ENCODE measurements at regions not wholly inside any gene's neighbourhood (a gene's known extent, or its start where the extent isn't known, plus 50 kb on each side); places are given as distances from the start of the nearest gene placed in this dataset.

DNA sequence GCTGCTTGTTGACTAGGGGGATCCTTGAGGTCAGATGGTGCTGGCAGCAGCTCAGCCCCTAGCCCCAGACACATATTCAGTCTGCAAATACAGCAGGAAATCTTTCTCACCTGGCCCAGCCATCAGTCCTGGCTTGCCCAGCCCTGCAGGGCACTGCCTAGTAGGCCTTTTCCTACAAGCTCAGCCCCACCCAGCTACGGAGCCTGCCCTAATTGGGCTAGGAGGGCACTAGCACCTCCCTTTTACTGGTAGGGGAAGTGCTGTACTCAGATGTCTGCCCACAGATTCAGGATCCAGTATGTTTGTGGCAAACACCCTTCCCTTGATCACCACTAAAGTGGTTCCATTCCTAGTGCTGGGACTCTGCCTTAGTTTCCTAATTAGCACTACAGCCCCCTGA is 257.1 kb upstream of the CADM1 start:
- H3K27ac Mint-ChIP-seq, result no peak overlapping the region
- H3K4me3 Mint-ChIP-seq, result no peak overlapping the region
- H3K9me3 Mint-ChIP-seq, result no peaks in the 10 kb centered on the region

DNA sequence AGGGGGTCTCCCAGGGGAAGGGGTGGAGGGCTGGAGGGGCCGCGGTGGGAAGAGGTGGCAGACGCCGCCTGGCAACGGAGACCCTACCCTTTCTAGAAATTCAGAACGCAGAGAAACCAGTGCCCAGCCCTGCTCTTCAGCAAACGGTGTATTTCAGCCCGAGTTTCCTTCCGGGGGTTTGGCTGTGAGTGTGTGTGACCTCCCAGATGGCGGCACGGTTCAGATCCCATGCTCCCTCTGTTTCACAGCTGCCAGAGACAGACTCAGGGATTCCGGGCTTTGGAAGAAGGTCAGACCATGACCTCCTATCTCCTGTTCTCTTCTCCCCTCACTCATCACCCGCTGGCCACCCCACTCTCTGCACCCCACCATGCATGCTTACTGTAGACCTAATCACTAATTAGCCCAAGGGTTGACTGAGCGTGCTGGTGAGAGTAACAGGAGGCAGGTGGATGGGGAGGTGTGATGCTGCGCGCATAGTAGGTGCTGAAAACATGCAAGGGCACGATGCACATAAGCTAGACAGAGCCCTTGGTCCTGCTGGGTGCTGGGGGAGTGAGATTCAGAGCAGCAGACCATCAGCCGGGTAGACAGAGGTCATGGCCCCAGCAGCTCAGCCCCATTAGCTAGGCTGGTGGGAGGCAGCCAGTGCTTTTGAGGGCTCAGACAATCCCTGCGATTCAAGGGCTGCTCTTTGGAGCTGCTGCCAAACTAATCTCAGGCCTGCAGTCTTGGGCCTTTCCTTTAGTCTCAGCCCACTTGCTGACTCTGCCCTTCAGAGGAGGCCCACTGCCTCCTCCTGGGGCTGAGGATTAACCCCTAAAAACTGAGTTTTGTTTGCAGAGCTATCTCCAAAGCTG is 256.5 kb upstream of the CADM1 start:
- H3K4me1 Mint-ChIP-seq (ENCODE audit: low read depth in 2 of 2), result peaks cover 0 to 8% of the 10 kb centered on the region in 2 donors
- H3K9me3 Mint-ChIP-seq, result no peaks in the 10 kb centered on the region
- DNase-seq (no peak), ATAC-seq (replicated peaks) (no peak)
- H3K36me3 Mint-ChIP-seq (ENCODE audit: insufficient read depth), result no peaks in the 10 kb centered on the region
- H3K4me3 Mint-ChIP-seq, result peak overlapping the region in 1 of 2 donors; percentile 32
- no peak overlapping the region for H3K27ac Mint-ChIP-seq
- peaks cover 44 to 55% of the 10 kb centered on the region in 2 donors for H3K27me3 Mint-ChIP-seq

More for the DNA sequence above, 257.1 kb upstream of the CADM1 start:
- Mint-ChIP-seq H3K4me1 (ENCODE audit: low read depth in 2 of 2) (peaks cover 0 to 8% of the 10 kb centered on the region in 2 donors), H3K36me3 (ENCODE audit: insufficient read depth) (no peaks in the 10 kb centered on the region), H3K27me3 (peaks cover 42 to 52% of the 10 kb centered on the region in 2 donors)
- DNase-seq (no peak), ATAC-seq (replicated peaks) (no peak)

- H3K36me3 Mint-ChIP-seq (ENCODE audit: insufficient read depth), result no peaks in the 10 kb centered on the region
- H3K27ac Mint-ChIP-seq, result peak overlapping the region in 1 of 2 donors; percentile 51
- ATAC-seq (replicated peaks) (no peak), DNase-seq (no peak)
- no peaks in the 10 kb centered on the region for H3K9me3 Mint-ChIP-seq
- H3K4me3 Mint-ChIP-seq, result no peak overlapping the region
- H3K27me3 Mint-ChIP-seq, result peaks cover 44 to 56% of the 10 kb centered on the region in 2 donors
- peaks cover 0 to 8% of the 10 kb centered on the region in 2 donors for H3K4me1 Mint-ChIP-seq (ENCODE audit: low read depth in 2 of 2)
Observed at GRCh38 chr11:115759622-115760460, 255.6 kb upstream of the CADM1 start.

GRCh38 chr11:115758011-115758410 is 253.8 kb upstream of the CADM1 start:
- no peaks in the 10 kb centered on the region for H3K36me3 Mint-ChIP-seq (ENCODE audit: insufficient read depth)
- no peak overlapping the region for H3K4me3 Mint-ChIP-seq
- H3K27me3 Mint-ChIP-seq, result peaks cover 45 to 73% of the 10 kb centered on the region in 2 donors
- H3K27ac Mint-ChIP-seq, result no peak overlapping the region
- DNase-seq, result no peak
- H3K9me3 Mint-ChIP-seq, result no peaks in the 10 kb centered on the region
- ATAC-seq (replicated peaks), result no peak
- H3K4me1 Mint-ChIP-seq (ENCODE audit: low read depth in 2 of 2), result peaks cover 0 to 8% of the 10 kb centered on the region in 2 donors

GRCh38 chr11:115751243-115752015 is 247.2 kb upstream of the CADM1 start:
- H3K4me3 Mint-ChIP-seq, result no peak overlapping the region

DNA sequence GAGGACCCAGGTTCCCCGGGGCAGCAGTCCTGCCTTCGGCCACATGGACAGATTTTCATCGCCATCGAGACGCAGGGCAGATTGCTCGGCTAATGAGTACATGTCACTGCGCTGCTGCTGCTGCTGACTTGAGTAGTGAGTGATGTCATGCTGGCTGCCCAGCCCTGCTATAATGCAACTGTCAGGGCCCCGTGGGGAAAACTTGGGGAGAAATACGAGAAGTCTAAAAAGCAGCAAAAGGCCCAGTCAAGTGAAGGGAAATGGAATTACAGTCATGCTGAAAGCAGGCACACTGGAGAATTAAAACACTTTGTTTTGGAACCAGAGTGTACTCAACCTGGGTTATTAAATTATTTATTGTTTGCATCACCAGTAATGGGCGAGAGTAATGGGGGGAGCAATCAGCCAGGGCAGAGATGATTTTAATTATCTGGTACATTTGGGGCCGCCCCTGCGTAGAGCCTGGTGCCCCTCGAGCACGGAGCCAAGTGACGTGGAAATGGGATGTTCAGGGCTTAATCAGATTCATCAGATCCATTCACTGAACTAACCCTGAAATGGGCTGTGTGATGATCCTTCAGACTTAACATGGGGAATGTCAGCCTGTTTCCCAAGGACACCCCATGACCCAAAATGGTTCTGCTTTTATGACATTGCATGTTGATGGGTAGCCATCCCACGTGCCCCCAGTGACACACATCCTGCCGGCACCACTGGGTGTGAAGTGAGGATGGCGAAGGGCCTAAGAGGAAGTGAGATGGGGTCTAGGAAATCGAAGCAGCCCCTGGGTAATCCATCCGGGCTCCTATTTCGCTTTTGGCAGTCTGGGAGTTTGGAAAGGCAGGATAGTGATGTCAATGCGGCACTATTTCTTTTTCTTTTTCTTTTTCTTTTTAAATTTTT is 241.6 kb upstream of the CADM1 start:
- Mint-ChIP-seq H3K4me1 (ENCODE audit: low read depth in 2 of 2) (no peaks in the 10 kb centered on the region), H3K4me3 (no peak overlapping the region), H3K36me3 (ENCODE audit: insufficient read depth) (no peaks in the 10 kb centered on the region), H3K9me3 (peaks cover 0 to 10% of the 10 kb centered on the region in 2 donors), H3K27me3 (peaks cover 28 to 45% of the 10 kb centered on the region in 2 donors), H3K27ac (no peak overlapping the region)
- ATAC-seq (replicated peaks) (no peak), DNase-seq (no peak)

More at GRCh38 chr11:115751243-115752015, 247.2 kb upstream of the CADM1 start:
- H3K27me3 Mint-ChIP-seq, result peaks cover 18 to 57% of the 10 kb centered on the region in 2 donors
- no peaks in the 10 kb centered on the region for H3K36me3 Mint-ChIP-seq (ENCODE audit: insufficient read depth)
- H3K27ac Mint-ChIP-seq, result no peak overlapping the region
- no peaks in the 10 kb centered on the region for H3K4me1 Mint-ChIP-seq (ENCODE audit: low read depth in 2 of 2)
- ATAC-seq (replicated peaks), result no peak
- no peak for DNase-seq
- H3K9me3 Mint-ChIP-seq, result no peaks in the 10 kb centered on the region

DNA sequence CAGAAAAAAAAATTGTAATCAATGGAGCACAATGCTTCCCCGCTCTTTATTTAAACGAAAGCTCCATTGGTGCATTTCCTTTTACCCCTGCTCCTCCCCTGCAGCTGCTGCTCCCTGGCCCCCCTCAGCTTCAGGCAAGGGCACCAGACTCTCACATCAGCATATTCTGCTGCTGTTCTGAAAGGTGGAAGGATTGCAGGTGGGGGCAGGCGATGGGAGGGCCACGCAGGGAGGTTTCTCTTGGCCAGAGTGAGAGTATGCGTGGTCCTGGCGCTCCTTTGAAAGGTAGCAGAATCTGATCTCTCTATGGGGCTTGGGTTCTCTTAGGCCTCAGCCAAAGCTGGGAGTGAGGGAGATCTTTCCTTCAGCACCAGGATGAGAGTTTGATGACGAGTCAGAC is 240.9 kb upstream of the CADM1 start:
- no peak for ATAC-seq (replicated peaks)
- Mint-ChIP-seq H3K4me3 (no peak overlapping the region), H3K36me3 (ENCODE audit: insufficient read depth) (no peaks in the 10 kb centered on the region)

GRCh38 chr11:115743719-115744118 is 239.5 kb upstream of the CADM1 start:
- H3K4me3 Mint-ChIP-seq, result no peak overlapping the region
- H3K27me3 Mint-ChIP-seq, result peaks cover 19 to 31% of the 10 kb centered on the region in 2 donors
- no peak for DNase-seq
- no peaks in the 10 kb centered on the region for H3K4me1 Mint-ChIP-seq (ENCODE audit: low read depth in 2 of 2)
- no peaks in the 10 kb centered on the region for H3K36me3 Mint-ChIP-seq (ENCODE audit: insufficient read depth)
- H3K27ac Mint-ChIP-seq, result no peak overlapping the region
- no peak for ATAC-seq (replicated peaks)
- H3K9me3 Mint-ChIP-seq, result peaks cover 0 to 10% of the 10 kb centered on the region in 2 donors

More for the DNA sequence above, 240.9 kb upstream of the CADM1 start:
- Mint-ChIP-seq H3K27ac (no peak overlapping the region), H3K4me1 (ENCODE audit: low read depth in 2 of 2) (no peaks in the 10 kb centered on the region), H3K27me3 (peaks cover 20 to 42% of the 10 kb centered on the region in 2 donors), H3K9me3 (peaks cover 0 to 10% of the 10 kb centered on the region in 2 donors)
- DNase-seq, result no peak

- no peak for DNase-seq
- no peak for ATAC-seq (replicated peaks)
- H3K9me3 Mint-ChIP-seq, result peaks cover 0 to 10% of the 10 kb centered on the region in 2 donors
Observed at GRCh38 chr11:115741376-115742107, 237.3 kb upstream of the CADM1 start.

DNA sequence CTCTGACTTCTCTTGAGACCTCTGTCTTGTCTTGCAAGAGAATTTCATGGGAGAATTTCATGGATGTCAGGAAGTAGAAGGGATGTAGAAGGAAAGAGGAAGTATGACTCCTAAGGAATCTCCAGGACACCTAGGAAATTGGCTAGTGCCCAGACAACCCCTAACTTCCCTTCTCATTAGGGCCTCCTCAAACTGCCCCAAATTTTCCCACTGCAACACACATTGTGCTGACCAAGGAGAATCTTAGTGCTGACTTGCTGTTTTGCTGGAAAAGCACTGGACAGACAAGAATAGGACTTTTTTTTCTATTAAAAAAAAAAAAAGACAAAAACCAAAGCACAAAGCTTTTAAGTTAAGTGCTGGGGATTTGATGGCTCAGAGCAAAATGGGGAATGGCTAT is 236.1 kb upstream of the CADM1 start:
- Mint-ChIP-seq H3K27me3 (peaks cover 19 to 31% of the 10 kb centered on the region in 2 donors), H3K36me3 (ENCODE audit: insufficient read depth) (no peaks in the 10 kb centered on the region), H3K9me3 (peaks cover 0 to 10% of the 10 kb centered on the region in 2 donors), H3K27ac (no peak overlapping the region), H3K4me3 (no peak overlapping the region), H3K4me1 (ENCODE audit: low read depth in 2 of 2) (no peaks in the 10 kb centered on the region)
- ATAC-seq (replicated peaks) (no peak), DNase-seq (no peak)

More at GRCh38 chr11:115741376-115742107, 237.3 kb upstream of the CADM1 start:
- Mint-ChIP-seq H3K36me3 (ENCODE audit: insufficient read depth) (no peaks in the 10 kb centered on the region), H3K27ac (no peak overlapping the region), H3K27me3 (peaks cover 19 to 31% of the 10 kb centered on the region in 2 donors), H3K4me3 (no peak overlapping the region), H3K4me1 (ENCODE audit: low read depth in 2 of 2) (no peaks in the 10 kb centered on the region)

GRCh38 chr11:115739878-115740277 is 235.7 kb upstream of the CADM1 start:
- ATAC-seq (replicated peaks), result no peak
- Mint-ChIP-seq H3K27me3 (peaks cover 19 to 31% of the 10 kb centered on the region in 2 donors), H3K27ac (no peak overlapping the region), H3K36me3 (ENCODE audit: insufficient read depth) (no peaks in the 10 kb centered on the region), H3K4me3 (no peak overlapping the region), H3K4me1 (ENCODE audit: low read depth in 2 of 2) (no peaks in the 10 kb centered on the region), H3K9me3 (peaks cover 0 to 10% of the 10 kb centered on the region in 2 donors)
- no peak for DNase-seq

- Mint-ChIP-seq H3K36me3 (ENCODE audit: insufficient read depth) (no peaks in the 10 kb centered on the region), H3K4me1 (ENCODE audit: low read depth in 2 of 2) (no peaks in the 10 kb centered on the region), H3K4me3 (no peak overlapping the region), H3K9me3 (peaks cover 0 to 10% of the 10 kb centered on the region in 2 donors), H3K27ac (no peak overlapping the region), H3K27me3 (peaks cover 18 to 29% of the 10 kb centered on the region in 2 donors)
- ATAC-seq (replicated peaks), result no peak
- no peak for DNase-seq
Observed at GRCh38 chr11:115739146-115739545, 234.9 kb upstream of the CADM1 start.

Data from effector memory CD8-positive, alpha-beta T cell (primary cell).